Neural cell (in vitro differentiated cells): ENCODE measurements at regions not wholly inside any gene's neighbourhood (a gene's known extent, or its start where the extent isn't known, plus 50 kb on each side); places are given as distances from the start of the nearest gene placed in this dataset.
"Not testable (repeated sequence)": the region's sequence is repeated elsewhere in the genome, so short reads cannot be mapped to it uniquely, and the experiment has no call there.

ENCODE experiments used
- H2AFZ ChIP-seq: fragments of 200-600, 300-800 bp; sonication (generic), shearing (Covaris generic); 2 replicates; pipeline ENCODE4 v1.6.0; 2014; ENCODE audit warnings: low read depth, mild to moderate bottlenecking, antibody characterized with exemption, low read length, moderate library complexity
- H3F3A ChIP-seq: fragments of 200-600 bp; shearing (Covaris generic); 2 replicates; pipeline ENCODE4 v1.6.1; 2016; ENCODE audit warnings: mild to moderate bottlenecking, moderate library complexity, mixed read lengths, antibody characterized with exemption, low read length; ENCODE audit not compliant: insufficient read depth, poor library complexity, severe bottlenecking
- H3K27ac ChIP-seq: fragments of 200-600, 300-800 bp; sonication (generic), shearing (Covaris generic); 2 replicates; pipeline ENCODE4 v1.5.1; 2014; ENCODE audit warnings: mild to moderate bottlenecking, low read length, moderate library complexity
- H3K27me3 ChIP-seq: fragments of 300-800, 200-600 bp; sonication (generic), shearing (Covaris generic); 2 replicates; pipeline ENCODE4 v1.6.0; 2014; ENCODE audit warnings: mild to moderate bottlenecking, low read depth, low read length, moderate library complexity; ENCODE audit not compliant: insufficient read depth
- H3K36me3 ChIP-seq: fragments of 300-800, 200-600 bp; sonication (generic), shearing (Covaris generic); 2 replicates; pipeline ENCODE4 v1.5.1; 2014; ENCODE audit warnings: mild to moderate bottlenecking, antibody characterized with exemption, low read length, moderate library complexity; ENCODE audit not compliant: insufficient read depth
- H3K4me2 ChIP-seq: fragments of 300-800, 200-600 bp; sonication (generic), shearing (Covaris generic); 2 replicates; pipeline ENCODE4 v1.6.0; 2014; ENCODE audit warnings: mild to moderate bottlenecking, low read length
- H3K4me3 ChIP-seq: fragments of 300-800, 200-600 bp; sonication (generic), shearing (Covaris generic); 2 replicates; pipeline ENCODE4 v1.5.1; 2014; ENCODE audit warnings: mild to moderate bottlenecking, low read length, moderate library complexity
- H3K79me2 ChIP-seq: fragments of 200-600 bp; shearing (Covaris generic); replicated peaks from 2 replicates; pipeline ENCODE4 v1.6.0; 2014; ENCODE audit warnings: mild to moderate bottlenecking, low read length, moderate library complexity; ENCODE audit not compliant: insufficient read depth
- H3K9ac ChIP-seq: fragments of 300-800, 200-600 bp; sonication (generic), shearing (Covaris generic); 2 replicates; pipeline ENCODE4 v1.6.1; 2016; ENCODE audit warnings: mild to moderate bottlenecking, low read length, mixed read lengths
- H3K9me2 ChIP-seq: fragments of 200-600 bp; shearing (Covaris generic); 2 replicates; pipeline ENCODE4 v1.6.1; 2016; ENCODE audit warnings: mild to moderate bottlenecking, low read length, mixed read lengths; ENCODE audit not compliant: insufficient read depth
- H3K9me3 ChIP-seq: fragments of 200-600, 300-800 bp; sonication (generic), shearing (Covaris generic); 2 replicates; pipeline ENCODE4 v1.6.1; 2016; ENCODE audit warnings: mild to moderate bottlenecking, mixed run types, low read length, moderate library complexity, mixed read lengths
- H4K20me1 ChIP-seq: fragments of 200-600 bp; shearing (Covaris generic); 2 replicates; pipeline ENCODE4 v1.6.1; 2016; ENCODE audit warnings: mild to moderate bottlenecking, mixed run types; ENCODE audit not compliant: insufficient read depth
- EP300 ChIP-seq: fragments of 450-650 bp; conservative IDR thresholded peaks from 2 replicates; pipeline ENCODE4 v1.6.1; 2014; ENCODE audit warnings: antibody characterized with exemption, mild to moderate bottlenecking, moderate library complexity; ENCODE audit not compliant: poor library complexity, severe bottlenecking
- EZH2 ChIP-seq: fragments of 200-600, 300-800 bp; shearing (Covaris generic), sonication (generic); IDR thresholded peaks from 2 replicates; pipeline ENCODE4 v1.6.1; 2014; ENCODE audit warnings: antibody characterized with exemption, low read length, borderline replicate concordance, mild to moderate bottlenecking; ENCODE audit not compliant: insufficient read depth, poor library complexity, severe bottlenecking
- MXI1 ChIP-seq: fragments of 450-650 bp; conservative IDR thresholded peaks from 2 replicates; pipeline ENCODE4 v1.6.1; 2014; ENCODE audit warnings: antibody characterized with exemption, mild to moderate bottlenecking; ENCODE audit not compliant: poor library complexity, severe bottlenecking
- POLR2AphosphoS5 ChIP-seq: IDR thresholded peaks from 2 replicates; pipeline ENCODE4 v1.6.1; 2012
- RAD21 ChIP-seq: fragments of 450-650 bp; conservative IDR thresholded peaks from 2 replicates; pipeline ENCODE4 v1.6.1; 2014; ENCODE audit warnings: antibody characterized with exemption, mild to moderate bottlenecking, moderate library complexity
- REST ChIP-seq: IDR thresholded peaks from 2 replicates; pipeline ENCODE4 v1.6.1; 2012; ENCODE audit warnings: borderline replicate concordance
- SMC3 ChIP-seq: fragments of 450-650 bp; conservative IDR thresholded peaks from 2 replicates; pipeline ENCODE4 v1.6.1; 2014; ENCODE audit warnings: antibody characterized with exemption, mild to moderate bottlenecking, moderate library complexity; ENCODE audit not compliant: poor library complexity
- TAF1 ChIP-seq: IDR thresholded peaks from 2 replicates; pipeline ENCODE4 v1.6.1; 2012; ENCODE audit warnings: low read depth
- TF ChIP-seq, protein P1 (sequence below): fragments of 450-650 bp; IDR thresholded peaks from 2 replicates; pipeline ENCODE4 v1.5.1; 2014; ENCODE audit warnings: antibody characterized with exemption, mild to moderate bottlenecking, moderate library complexity; ENCODE audit not compliant: poor library complexity, severe bottlenecking

DNA sequence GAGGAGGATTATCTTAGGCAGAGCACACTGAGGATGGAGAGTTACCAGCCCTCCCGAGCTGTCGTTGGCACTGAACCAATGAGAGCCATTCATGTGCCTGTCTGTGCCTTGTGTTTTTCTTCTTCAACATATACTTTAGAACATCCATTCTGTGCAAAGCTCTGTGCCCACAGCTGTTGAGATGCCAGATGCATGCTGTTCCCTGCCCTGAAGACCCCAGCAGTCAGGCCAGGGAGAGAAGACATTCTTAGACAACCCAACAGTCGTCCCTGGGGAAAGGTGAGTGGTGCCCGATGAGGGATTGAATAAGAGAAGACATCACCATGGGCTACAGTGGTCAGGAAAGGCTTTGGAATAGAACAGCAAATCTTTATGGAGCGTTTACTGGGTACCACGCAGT, 114.1 kb downstream of the NRN1 start:
- TF ChIP-seq POLR2AphosphoS5: no peak
- H3K27me3 ChIP-seq: no peaks in the 10 kb centered on the region
- no peaks in the 10 kb centered on the region for H3K9me2 ChIP-seq
- no peak overlapping the region for H3K27ac ChIP-seq
- H3K79me2 ChIP-seq: no peaks in the 10 kb centered on the region
- H3K36me3 ChIP-seq: no peaks in the 10 kb centered on the region
- H3K9me3 ChIP-seq: no peaks in the 10 kb centered on the region
- H3K9ac ChIP-seq: no peak overlapping the region
- H3K4me3 ChIP-seq: no peak overlapping the region
- no peak overlapping the region for H3K4me2 ChIP-seq
- no peaks in the 10 kb centered on the region for H3F3A ChIP-seq
- H4K20me1 ChIP-seq: no peaks in the 10 kb centered on the region
- H2AFZ ChIP-seq: no peak overlapping the region

DNA sequence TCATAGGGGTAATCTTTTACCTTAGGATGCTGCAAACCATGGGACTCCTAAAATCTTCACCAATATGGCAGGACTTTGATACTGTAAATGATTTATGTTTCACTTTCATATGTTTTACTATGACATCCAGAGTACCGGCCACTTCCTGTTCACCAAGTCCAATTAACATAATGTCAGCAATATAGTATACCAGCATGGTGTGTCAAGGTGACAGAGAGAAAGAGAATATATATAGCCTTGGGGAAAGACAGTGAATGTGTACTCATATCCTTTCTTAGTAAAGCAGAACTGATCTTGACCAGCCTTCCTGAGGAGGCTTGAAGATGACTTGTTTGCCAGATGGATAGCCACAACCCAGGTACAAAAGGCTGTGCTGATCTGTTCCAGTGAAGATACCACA, 127.9 kb downstream of the NRN1 start:
- Histone ChIP-seq H2AFZ (no peak overlapping the region), H3K36me3 (no peaks in the 10 kb centered on the region), H3K27me3 (no peaks in the 10 kb centered on the region), H3K9ac (no peak overlapping the region), H3K4me2 (no peak overlapping the region), H3K27ac (no peak overlapping the region), H3K79me2 (no peaks in the 10 kb centered on the region), H3K9me2 (no peaks in the 10 kb centered on the region), H4K20me1 (no peaks in the 10 kb centered on the region), H3K4me3 (no peak overlapping the region), H3K9me3 (no peaks in the 10 kb centered on the region), H3F3A (no peaks in the 10 kb centered on the region)
- TF ChIP-seq, protein P1, sequence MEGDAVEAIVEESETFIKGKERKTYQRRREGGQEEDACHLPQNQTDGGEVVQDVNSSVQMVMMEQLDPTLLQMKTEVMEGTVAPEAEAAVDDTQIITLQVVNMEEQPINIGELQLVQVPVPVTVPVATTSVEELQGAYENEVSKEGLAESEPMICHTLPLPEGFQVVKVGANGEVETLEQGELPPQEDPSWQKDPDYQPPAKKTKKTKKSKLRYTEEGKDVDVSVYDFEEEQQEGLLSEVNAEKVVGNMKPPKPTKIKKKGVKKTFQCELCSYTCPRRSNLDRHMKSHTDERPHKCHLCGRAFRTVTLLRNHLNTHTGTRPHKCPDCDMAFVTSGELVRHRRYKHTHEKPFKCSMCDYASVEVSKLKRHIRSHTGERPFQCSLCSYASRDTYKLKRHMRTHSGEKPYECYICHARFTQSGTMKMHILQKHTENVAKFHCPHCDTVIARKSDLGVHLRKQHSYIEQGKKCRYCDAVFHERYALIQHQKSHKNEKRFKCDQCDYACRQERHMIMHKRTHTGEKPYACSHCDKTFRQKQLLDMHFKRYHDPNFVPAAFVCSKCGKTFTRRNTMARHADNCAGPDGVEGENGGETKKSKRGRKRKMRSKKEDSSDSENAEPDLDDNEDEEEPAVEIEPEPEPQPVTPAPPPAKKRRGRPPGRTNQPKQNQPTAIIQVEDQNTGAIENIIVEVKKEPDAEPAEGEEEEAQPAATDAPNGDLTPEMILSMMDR: no peak
- TF ChIP-seq EZH2 (no peak), TAF1 (no peak), MXI1 (no peak)

DNA sequence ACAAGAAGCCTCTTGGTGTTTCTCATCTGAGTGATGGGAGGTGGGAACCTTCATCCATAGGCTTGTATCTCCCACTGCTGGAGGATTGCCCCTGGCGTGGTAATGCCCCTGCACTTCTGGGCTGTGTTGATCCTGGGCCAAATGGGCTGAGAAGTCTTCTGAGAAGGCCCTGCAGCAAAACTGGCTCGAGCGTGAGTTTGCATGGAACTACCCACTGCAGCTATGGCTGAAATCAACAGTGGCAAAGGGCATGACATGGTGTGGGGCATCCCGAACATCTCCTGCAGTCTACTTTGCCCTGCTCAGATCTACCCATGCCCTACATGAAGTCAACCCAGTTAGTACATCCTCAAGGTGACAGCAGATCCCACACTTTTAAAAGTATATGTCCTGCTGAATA, 130.6 kb downstream of the NRN1 start:
- no peaks in the 10 kb centered on the region for H3F3A ChIP-seq
- H3K9me3 ChIP-seq: no peaks in the 10 kb centered on the region
- H3K36me3 ChIP-seq: no peaks in the 10 kb centered on the region
- no peaks in the 10 kb centered on the region for H4K20me1 ChIP-seq
- H3K4me2 ChIP-seq: no peak overlapping the region
- no peak overlapping the region for H2AFZ ChIP-seq
- H3K79me2 ChIP-seq: no peaks in the 10 kb centered on the region
- no peaks in the 10 kb centered on the region for H3K9me2 ChIP-seq
- H3K27me3 ChIP-seq: no peaks in the 10 kb centered on the region
- H3K9ac ChIP-seq: no peak overlapping the region
- no peak for TF ChIP-seq RAD21
- TF ChIP-seq MXI1: no peak
- TF ChIP-seq REST: no peak
- TF ChIP-seq, protein P1: no peak
- no peak for TF ChIP-seq TAF1
- TF ChIP-seq EP300: no peak
- TF ChIP-seq SMC3: no peak
- no peak for TF ChIP-seq EZH2
- TF ChIP-seq POLR2AphosphoS5: no peak
- H3K27ac ChIP-seq: no peak overlapping the region
- H3K4me3 ChIP-seq: no peak overlapping the region

DNA sequence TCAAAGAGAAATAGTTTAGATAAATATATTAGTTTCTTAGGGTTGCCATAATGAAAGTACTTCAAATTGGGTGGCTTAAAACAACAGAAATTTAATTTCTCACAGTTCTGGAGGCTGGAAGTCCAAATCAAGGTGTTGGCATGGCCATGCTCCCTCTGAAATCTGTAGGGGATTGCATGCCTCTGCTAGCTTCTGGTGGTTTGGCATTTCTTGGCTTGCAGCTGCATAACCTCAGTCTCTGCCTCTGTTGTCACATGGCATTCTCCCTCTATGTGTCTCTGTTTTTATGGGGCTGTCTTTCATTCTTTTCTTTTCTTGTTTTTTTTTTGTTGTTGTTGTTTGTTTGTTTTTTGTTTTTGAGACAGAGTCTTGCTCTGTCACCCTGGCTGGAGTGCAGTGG, 132.7 kb downstream of the NRN1 start:
- H3K4me3 ChIP-seq, H3K9ac ChIP-seq, H4K20me1 ChIP-seq, H3K27me3 ChIP-seq, H3K4me2 ChIP-seq, H3K27ac ChIP-seq, H3K79me2 ChIP-seq, H3K36me3 ChIP-seq, H2AFZ ChIP-seq, H3K9me3 ChIP-seq, H3K9me2 ChIP-seq, H3F3A ChIP-seq: not testable (repeated sequence)
